ENCODE measurements at regions not wholly inside any gene's neighbourhood (a gene's known extent, or its start where the extent isn't known, plus 50 kb on each side); places are given as distances from the start of the nearest gene placed in this dataset.
A peak's percentile ranks its signal among the peaks of the same experiment; 100 is the strongest.

GRCh38 chr12:67459578-67459977 lies 189.0 kb upstream of the DYRK2 start:
- DNase-seq, result no peak
- Histone ChIP-seq H3K4me1 (replicated peaks; ENCODE audit: insufficient read depth) (peaks cover 10% of the 10 kb centered on the region; the same call in 1 of the 2 replicates), H4K20me1 (ENCODE audit: insufficient read depth) (no peaks in the 10 kb centered on the region), H3K79me2 (ENCODE audit: low read depth) (no peaks in the 10 kb centered on the region), H3K27me3 (ENCODE audit: insufficient read depth, low read depth) (no peaks in the 10 kb centered on the region), H3K4me2 (no peak overlapping the region), H3K36me3 (ENCODE audit: low read depth) (no peaks in the 10 kb centered on the region), H3K27ac (no peak overlapping the region), H2AFZ (no peak overlapping the region), H3K9me3 (ENCODE audit: insufficient read depth, low read depth) (no peaks in the 10 kb centered on the region), H3K9me2 (ENCODE audit: insufficient read depth) (no peaks in the 10 kb centered on the region), H3F3A (ENCODE audit: insufficient read depth, low read depth) (no peaks in the 10 kb centered on the region), H3K4me3 (no peak overlapping the region)
- BruUV-seq (replicated peaks), result no TSS peak
- intact Hi-C loops (cut with micrococcal nuclease; ENCODE audit: unreplicated experiment), result no loop called here
- ChIA-PET POLR2A (ENCODE audit: unreplicated experiment) (interaction anchor here (0.7 kb wide), 1 partner anchor 187 kb away, joined by 5 read pairs; no protein-coding TSS in a partner anchor), CTCF (no interaction called here)
- no peak for TF ChIP-seq CTCF (conservative IDR thresholded peaks at IDR 0.05)
- no peak for TF ChIP-seq EZH2 (IDR thresholded peaks at IDR 0.05; ENCODE audit: low read depth)

- intact Hi-C loops (cut with micrococcal nuclease; ENCODE audit: unreplicated experiment), result no loop called here
- no peak overlapping the region for H2AFZ ChIP-seq
- H3K36me3 ChIP-seq (ENCODE audit: low read depth), result no peaks in the 10 kb centered on the region
- no peaks in the 10 kb centered on the region for H3K27me3 ChIP-seq (ENCODE audit: insufficient read depth, low read depth)
- no peak overlapping the region for H3K27ac ChIP-seq
- no peak overlapping the region for H3K4me3 ChIP-seq
- POLR2A ChIA-PET (ENCODE audit: unreplicated experiment), result interaction anchor here (0.7 kb wide), 1 partner anchor 188 kb away, joined by 5 read pairs; no protein-coding TSS in a partner anchor
- H3K4me1 ChIP-seq (replicated peaks; ENCODE audit: insufficient read depth), result peaks cover 10% of the 10 kb centered on the region; the same call in 1 of the 2 replicates
- no peak for DNase-seq
- no TSS peak for BruUV-seq (replicated peaks)
- H3K4me2 ChIP-seq, result no peak overlapping the region
- H3F3A ChIP-seq (ENCODE audit: insufficient read depth, low read depth), result no peaks in the 10 kb centered on the region
- TF ChIP-seq EZH2 (IDR thresholded peaks at IDR 0.05; ENCODE audit: low read depth), result no peak
- CTCF ChIA-PET, result no interaction called here
- no peaks in the 10 kb centered on the region for H3K9me3 ChIP-seq (ENCODE audit: insufficient read depth, low read depth)
- H3K9me2 ChIP-seq (ENCODE audit: insufficient read depth), result no peaks in the 10 kb centered on the region
- H4K20me1 ChIP-seq (ENCODE audit: insufficient read depth), result no peaks in the 10 kb centered on the region
- no peaks in the 10 kb centered on the region for H3K79me2 ChIP-seq (ENCODE audit: low read depth)
Measured at GRCh38 chr12:67460388-67460787, 188.2 kb upstream of the DYRK2 start.

- BruUV-seq (replicated peaks), result no TSS peak
- H3K4me2 ChIP-seq, result peak overlapping the region; percentile 20
- no peaks in the 10 kb centered on the region for H3K9me2 ChIP-seq (ENCODE audit: insufficient read depth)
- TF ChIP-seq EZH2 (IDR thresholded peaks at IDR 0.05; ENCODE audit: low read depth), result no peak
- no peak for TF ChIP-seq CTCF (conservative IDR thresholded peaks at IDR 0.05)
- H3K36me3 ChIP-seq (ENCODE audit: low read depth), result no peaks in the 10 kb centered on the region
- peaks cover 14% of the 10 kb centered on the region; the same call in 1 of the 2 replicates for H3F3A ChIP-seq (ENCODE audit: insufficient read depth, low read depth)
- CTCF ChIA-PET, result no interaction called here
- peaks cover 27% of the 10 kb centered on the region for H3K4me1 ChIP-seq (replicated peaks; ENCODE audit: insufficient read depth)
- intact Hi-C loops (cut with micrococcal nuclease; ENCODE audit: unreplicated experiment), result no loop called here
- H3K9me3 ChIP-seq (ENCODE audit: insufficient read depth, low read depth), result 0 out of 2 replicates have a peak, but pooled peaks cover 5% of the 10 kb centered on the region
- peak in 1 of 2 experiments; percentile 68 for DNase-seq
- POLR2A ChIA-PET (ENCODE audit: unreplicated experiment), result no interaction called here
- no peak overlapping the region for H3K4me3 ChIP-seq
- H3K27ac ChIP-seq, result peak overlapping the region; percentile 34
- H4K20me1 ChIP-seq (ENCODE audit: insufficient read depth), result no peaks in the 10 kb centered on the region
- no peaks in the 10 kb centered on the region for H3K27me3 ChIP-seq (ENCODE audit: insufficient read depth, low read depth)
- no peak overlapping the region for H2AFZ ChIP-seq
- no peaks in the 10 kb centered on the region for H3K79me2 ChIP-seq (ENCODE audit: low read depth)
Measured at GRCh38 chr12:67468549-67469245, 179.8 kb upstream of the DYRK2 start.
